ENCODE measurements at regions not wholly inside any gene's neighbourhood (a gene's known extent, or its start where the extent isn't known, plus 50 kb on each side); places are given as distances from the start of the nearest gene placed in this dataset.

DNA sequence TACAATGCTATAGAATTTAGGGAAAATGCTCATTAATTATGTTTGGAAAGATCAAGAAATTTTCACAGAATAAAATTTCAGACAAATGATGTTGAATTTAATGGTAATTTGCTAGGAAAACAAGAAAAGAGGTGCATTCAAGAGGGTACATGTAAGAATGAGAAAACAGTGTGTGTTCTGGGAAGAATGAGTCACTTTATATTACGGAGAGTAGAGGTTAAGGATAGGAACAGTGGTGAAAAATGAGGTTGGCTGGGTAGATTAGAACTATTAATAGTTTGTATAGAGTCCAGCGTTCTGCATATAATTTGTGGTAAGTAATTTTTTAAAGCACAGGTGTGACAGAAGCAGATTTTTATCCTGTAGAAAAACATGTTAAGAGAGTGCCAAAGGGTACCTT, 336.7 kb upstream of the MBL2 start:
- Histone ChIP-seq H3K4me3 (ENCODE audit: low read length in 2 of 2) (no peak overlapping the region), H2BK5ac (ENCODE audit: low read length) (no peak overlapping the region), H3K79me1 (ENCODE audit: low read depth, low read length) (no peaks in the 10 kb centered on the region), H3K4me1 (ENCODE audit: control insufficient read depth in 2 of 2, insufficient read depth in 1 of 2, low read depth in 1 of 2, low read length in 2 of 2) (no peaks in the 10 kb centered on the region), H4K8ac (ENCODE audit: low read depth, low read length) (no peak overlapping the region), H3K27me3 (ENCODE audit: control insufficient read depth in 3 of 3, insufficient read depth in 3 of 3, low read depth in 1 of 3, low read length in 3 of 3) (no peaks in the 10 kb centered on the region), H2BK15ac (ENCODE audit: low read length) (no peak overlapping the region), H3K14ac (ENCODE audit: low read length) (no peak overlapping the region), H2BK12ac (ENCODE audit: low read length) (no peak overlapping the region), H2AK5ac (ENCODE audit: low read depth, low read length) (no peak overlapping the region), H3K36me3 (replicated peaks in 1 of 2; ENCODE audit: control insufficient read depth in 2 of 2, insufficient read depth in 2 of 2, low read length in 2 of 2) (no peaks in the 10 kb centered on the region), H2AFZ (ENCODE audit: low read length) (no peak overlapping the region), H2BK120ac (ENCODE audit: low read depth, low read length) (no peak overlapping the region), H3K23ac (ENCODE audit: low read depth, low read length, poor library complexity) (no peak overlapping the region), H3K9me3 (replicated peaks in 1 of 2; ENCODE audit: control insufficient read depth in 2 of 2, insufficient read depth in 1 of 2, low read depth in 1 of 2, low read length in 2 of 2) (no peaks in the 10 kb centered on the region), H3K18ac (ENCODE audit: low read length) (no peak overlapping the region), H3K4ac (ENCODE audit: low read length) (no peak overlapping the region), H3K27ac (replicated peaks; ENCODE audit: low read length) (no peak overlapping the region), H3K9ac (ENCODE audit: low read depth, low read length, poor library complexity) (no peak overlapping the region), H3K4me2 (ENCODE audit: insufficient read depth, low read length, poor library complexity, severe bottlenecking) (no peak overlapping the region), H4K91ac (ENCODE audit: low read depth, low read length, poor library complexity) (no peak overlapping the region)
- DNase-seq (ENCODE audit: low spot score): no peak
- WGBS, 2 donors (ENCODE audit: extremely low coverage in 2 of 2, insufficient read length in 2 of 2, insufficient replicate concordance in 1 of 2): 100% methylated on average over 1 of the region's 2 CpGs

DNA sequence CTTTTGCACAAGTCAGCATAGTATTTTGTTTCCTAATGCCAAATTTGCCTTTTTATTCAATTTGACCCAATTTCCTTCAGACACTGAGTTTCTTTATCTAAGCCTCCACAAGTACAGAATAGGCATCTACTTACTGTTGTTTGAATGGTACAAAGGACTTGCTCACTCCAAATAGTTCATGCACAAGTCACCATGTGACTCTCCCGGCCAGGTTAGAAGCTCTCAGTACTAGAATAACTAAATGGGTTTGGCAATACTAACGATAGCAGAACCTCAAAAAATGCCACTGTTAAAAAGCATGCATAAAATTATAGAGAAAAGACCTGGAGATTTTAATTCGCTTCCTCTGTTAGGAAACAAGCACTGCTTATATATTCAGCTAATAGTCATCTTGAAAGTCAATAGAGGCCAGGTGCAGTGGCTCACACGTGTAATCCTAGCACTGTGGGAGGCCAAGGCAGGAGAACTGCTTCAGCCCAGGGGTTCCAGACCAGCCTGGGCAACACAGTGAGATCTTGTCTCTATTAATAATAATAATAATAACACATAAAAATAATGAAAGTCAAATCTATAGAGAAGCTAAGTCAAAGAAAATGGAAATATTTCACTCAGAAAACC, 335.8 kb upstream of the MBL2 start:
- Histone ChIP-seq H2BK12ac (ENCODE audit: low read length) (no peak overlapping the region), H3K79me1 (ENCODE audit: low read depth, low read length) (no peaks in the 10 kb centered on the region), H3K23ac (ENCODE audit: low read depth, low read length, poor library complexity) (no peak overlapping the region), H2BK120ac (ENCODE audit: low read depth, low read length) (no peak overlapping the region), H2BK15ac (ENCODE audit: low read length) (no peak overlapping the region), H3K27ac (replicated peaks; ENCODE audit: low read length) (no peak overlapping the region), H2AK5ac (ENCODE audit: low read depth, low read length) (no peak overlapping the region), H3K4ac (ENCODE audit: low read length) (no peak overlapping the region), H3K9ac (ENCODE audit: low read depth, low read length, poor library complexity) (no peak overlapping the region), H3K14ac (ENCODE audit: low read length) (no peak overlapping the region), H3K4me3 (ENCODE audit: low read length in 2 of 2) (no peak overlapping the region), H4K91ac (ENCODE audit: low read depth, low read length, poor library complexity) (no peak overlapping the region), H3K9me3 (replicated peaks in 1 of 2; ENCODE audit: control insufficient read depth in 2 of 2, insufficient read depth in 1 of 2, low read depth in 1 of 2, low read length in 2 of 2) (no peaks in the 10 kb centered on the region), H3K27me3 (ENCODE audit: control insufficient read depth in 3 of 3, insufficient read depth in 3 of 3, low read depth in 1 of 3, low read length in 3 of 3) (no peaks in the 10 kb centered on the region), H3K36me3 (replicated peaks in 1 of 2; ENCODE audit: control insufficient read depth in 2 of 2, insufficient read depth in 2 of 2, low read length in 2 of 2) (no peaks in the 10 kb centered on the region), H3K4me1 (ENCODE audit: control insufficient read depth in 2 of 2, insufficient read depth in 1 of 2, low read depth in 1 of 2, low read length in 2 of 2) (no peaks in the 10 kb centered on the region), H3K4me2 (ENCODE audit: insufficient read depth, low read length, poor library complexity, severe bottlenecking) (no peak overlapping the region), H2BK5ac (ENCODE audit: low read length) (no peak overlapping the region), H3K18ac (ENCODE audit: low read length) (no peak overlapping the region), H2AFZ (ENCODE audit: low read length) (no peak overlapping the region), H4K8ac (ENCODE audit: low read depth, low read length) (no peak overlapping the region)
- DNase-seq (ENCODE audit: low spot score): no peak
- WGBS, 2 donors (ENCODE audit: extremely low coverage in 2 of 2, insufficient read length in 2 of 2, insufficient replicate concordance in 1 of 2): no CpG with 5 or more reads among the region's 4 CpGs

DNA sequence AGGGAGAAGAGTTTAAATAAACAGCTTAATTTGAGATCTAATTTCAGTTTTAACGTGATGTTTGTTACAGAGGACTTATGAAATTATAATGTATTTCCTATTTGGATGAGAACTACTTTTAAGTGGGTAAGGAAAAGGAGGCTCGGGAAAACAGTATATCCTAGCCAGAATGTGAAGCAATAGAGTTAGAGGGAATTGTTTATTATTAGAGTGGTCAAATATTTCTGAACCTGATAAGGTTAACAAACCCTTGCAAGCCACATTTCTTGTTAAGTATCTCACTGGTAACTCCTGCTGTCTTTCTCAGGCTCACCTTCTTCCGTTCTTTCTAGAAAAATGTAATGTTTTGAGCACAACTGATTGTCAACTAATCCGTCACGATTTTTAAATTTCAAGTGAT, 335.1 kb upstream of the MBL2 start:
- Histone ChIP-seq H2BK5ac (ENCODE audit: low read length) (no peak overlapping the region), H3K23ac (ENCODE audit: low read depth, low read length, poor library complexity) (no peak overlapping the region), H3K36me3 (replicated peaks in 1 of 2; ENCODE audit: control insufficient read depth in 2 of 2, insufficient read depth in 2 of 2, low read length in 2 of 2) (no peaks in the 10 kb centered on the region), H3K4me1 (ENCODE audit: control insufficient read depth in 2 of 2, insufficient read depth in 1 of 2, low read depth in 1 of 2, low read length in 2 of 2) (no peaks in the 10 kb centered on the region), H2AK5ac (ENCODE audit: low read depth, low read length) (no peak overlapping the region), H4K8ac (ENCODE audit: low read depth, low read length) (no peak overlapping the region), H3K27ac (replicated peaks; ENCODE audit: low read length) (no peak overlapping the region), H3K4me3 (ENCODE audit: low read length in 2 of 2) (no peak overlapping the region), H3K14ac (ENCODE audit: low read length) (no peak overlapping the region), H3K27me3 (ENCODE audit: control insufficient read depth in 3 of 3, insufficient read depth in 3 of 3, low read depth in 1 of 3, low read length in 3 of 3) (no peaks in the 10 kb centered on the region), H4K91ac (ENCODE audit: low read depth, low read length, poor library complexity) (no peak overlapping the region), H3K4ac (ENCODE audit: low read length) (no peak overlapping the region), H2BK15ac (ENCODE audit: low read length) (no peak overlapping the region), H2BK12ac (ENCODE audit: low read length) (no peak overlapping the region), H3K4me2 (ENCODE audit: insufficient read depth, low read length, poor library complexity, severe bottlenecking) (no peak overlapping the region), H3K79me1 (ENCODE audit: low read depth, low read length) (no peaks in the 10 kb centered on the region), H3K9me3 (replicated peaks in 1 of 2; ENCODE audit: control insufficient read depth in 2 of 2, insufficient read depth in 1 of 2, low read depth in 1 of 2, low read length in 2 of 2) (no peaks in the 10 kb centered on the region), H3K18ac (ENCODE audit: low read length) (no peak overlapping the region), H2BK120ac (ENCODE audit: low read depth, low read length) (no peak overlapping the region), H2AFZ (ENCODE audit: low read length) (no peak overlapping the region), H3K9ac (ENCODE audit: low read depth, low read length, poor library complexity) (no peak overlapping the region)
- DNase-seq (ENCODE audit: low spot score): no peak
- no CpG with 5 or more reads among the region's 5 CpGs for WGBS, 2 donors (ENCODE audit: extremely low coverage in 2 of 2, insufficient read length in 2 of 2, insufficient replicate concordance in 1 of 2)

DNA sequence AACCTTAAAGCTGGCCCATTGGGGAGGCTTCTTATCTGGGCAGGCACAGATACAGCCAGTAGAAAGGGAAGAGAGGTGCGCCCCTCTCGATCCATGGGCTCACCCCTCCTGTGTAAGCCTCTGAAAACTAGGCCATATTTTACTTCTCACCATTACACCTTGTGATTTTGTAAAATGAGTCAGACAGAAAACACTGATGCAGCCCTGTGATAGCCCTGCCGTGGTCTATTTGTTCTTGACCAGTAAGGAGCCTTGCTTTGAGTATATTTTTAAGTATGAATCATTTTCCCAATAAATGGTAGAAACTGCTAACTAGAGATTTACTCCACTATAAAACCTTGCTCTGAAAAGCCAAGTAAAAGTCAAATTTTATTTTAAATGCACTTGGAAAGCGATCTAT, 329.8 kb upstream of the MBL2 start:
- Histone ChIP-seq H3K9me3 (replicated peaks in 1 of 2; ENCODE audit: control insufficient read depth in 2 of 2, insufficient read depth in 1 of 2, low read depth in 1 of 2, low read length in 2 of 2) (no peaks in the 10 kb centered on the region), H3K4me3 (ENCODE audit: low read length in 2 of 2) (no peak overlapping the region), H3K23ac (ENCODE audit: low read depth, low read length, poor library complexity) (no peak overlapping the region), H3K18ac (ENCODE audit: low read length) (no peak overlapping the region), H3K4ac (ENCODE audit: low read length) (no peak overlapping the region), H2BK120ac (ENCODE audit: low read depth, low read length) (no peak overlapping the region), H2AFZ (ENCODE audit: low read length) (no peak overlapping the region), H3K14ac (ENCODE audit: low read length) (no peak overlapping the region), H3K27me3 (ENCODE audit: control insufficient read depth in 3 of 3, insufficient read depth in 3 of 3, low read depth in 1 of 3, low read length in 3 of 3) (no peaks in the 10 kb centered on the region), H3K4me1 (ENCODE audit: control insufficient read depth in 2 of 2, insufficient read depth in 1 of 2, low read depth in 1 of 2, low read length in 2 of 2) (no peaks in the 10 kb centered on the region), H3K4me2 (ENCODE audit: insufficient read depth, low read length, poor library complexity, severe bottlenecking) (no peak overlapping the region), H3K36me3 (replicated peaks in 1 of 2; ENCODE audit: control insufficient read depth in 2 of 2, insufficient read depth in 2 of 2, low read length in 2 of 2) (no peaks in the 10 kb centered on the region), H3K79me1 (ENCODE audit: low read depth, low read length) (no peaks in the 10 kb centered on the region), H2BK5ac (ENCODE audit: low read length) (no peak overlapping the region), H4K8ac (ENCODE audit: low read depth, low read length) (no peak overlapping the region), H2BK15ac (ENCODE audit: low read length) (no peak overlapping the region), H4K91ac (ENCODE audit: low read depth, low read length, poor library complexity) (no peak overlapping the region), H2AK5ac (ENCODE audit: low read depth, low read length) (no peak overlapping the region), H3K9ac (ENCODE audit: low read depth, low read length, poor library complexity) (no peak overlapping the region), H3K27ac (replicated peaks; ENCODE audit: low read length) (no peak overlapping the region), H2BK12ac (ENCODE audit: low read length) (no peak overlapping the region)
- no peak for DNase-seq (ENCODE audit: low spot score)
- WGBS, 2 donors (ENCODE audit: extremely low coverage in 2 of 2, insufficient read length in 2 of 2, insufficient replicate concordance in 1 of 2): no CpG with 5 or more reads among the region's 4 CpGs
